ENCODE measurements at regions not wholly inside any gene's neighbourhood (a gene's known extent, or its start where the extent isn't known, plus 50 kb on each side); places are given as distances from the start of the nearest gene placed in this dataset.

DNA sequence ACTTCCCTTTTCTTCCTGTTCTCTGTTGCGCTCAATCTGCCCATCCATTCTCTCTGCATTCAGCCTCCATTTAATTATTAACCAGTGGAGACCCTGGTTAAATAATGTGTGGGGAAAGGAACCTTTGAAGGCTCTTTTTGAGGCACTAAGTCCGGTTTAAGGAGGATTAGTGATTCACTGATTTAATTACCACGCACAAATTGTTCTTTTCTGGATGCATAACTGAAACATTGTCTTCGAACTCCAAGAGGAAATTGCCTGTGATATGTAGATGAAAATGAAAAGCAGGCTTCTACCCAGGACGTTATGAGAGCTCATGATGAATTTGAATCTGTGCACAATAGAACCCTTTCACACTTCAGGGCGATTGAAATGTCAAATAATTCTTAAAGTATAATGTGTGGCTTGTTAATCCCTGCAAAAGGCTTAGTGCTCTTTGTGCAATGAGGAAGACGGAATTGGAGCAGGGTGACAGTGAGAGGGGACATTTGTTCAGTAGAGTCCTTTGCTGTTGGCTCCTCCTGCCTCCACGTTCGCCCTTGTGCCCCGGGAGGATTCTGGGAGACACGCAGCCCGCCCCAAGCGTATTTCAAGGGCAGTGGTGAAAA lies 51.1 kb upstream of the ZNF236 start:
- DNase-seq (ENCODE audit: low read depth, low spot score) = no peak

DNA sequence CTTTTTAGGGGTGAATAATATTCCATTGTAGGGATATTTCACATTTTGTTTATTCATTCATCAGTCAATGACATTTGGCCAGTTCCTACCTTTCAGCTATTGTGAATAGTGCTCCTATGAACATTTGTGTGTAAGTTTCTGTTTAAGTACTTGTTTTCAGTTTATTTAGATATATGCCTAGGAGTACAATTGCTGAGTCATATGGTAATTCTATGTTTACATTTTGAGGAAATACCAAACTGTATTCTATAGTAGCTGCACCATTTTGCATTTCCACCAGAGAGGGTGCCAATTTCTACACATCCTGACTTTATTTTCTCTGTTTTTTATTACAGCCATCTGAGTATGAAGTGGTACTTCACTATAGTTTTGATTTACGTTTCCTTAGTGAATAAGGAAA lies 54.4 kb upstream of the ZNF236 start:
- no peak for DNase-seq (ENCODE audit: low read depth, low spot score)

DNA sequence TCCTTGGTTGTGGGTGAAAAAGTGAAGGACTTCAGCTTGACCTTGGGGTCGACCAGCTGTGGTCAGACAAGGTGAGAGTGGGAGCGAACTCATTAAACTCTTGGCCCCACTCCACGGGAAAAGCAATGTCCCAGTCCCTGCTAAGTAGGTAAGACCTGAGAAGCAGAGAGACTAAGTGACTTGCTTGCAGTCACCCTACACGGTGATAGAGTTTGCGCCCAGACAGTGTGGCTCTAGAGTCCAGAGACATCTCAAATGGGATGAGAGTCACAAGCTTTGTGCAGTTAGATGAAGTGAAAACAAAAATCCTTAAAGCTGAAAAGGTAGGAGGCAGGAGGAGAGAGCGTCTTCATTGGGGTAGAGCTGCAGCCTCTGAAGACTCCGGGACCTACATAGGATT lies 55.9 kb upstream of the ZNF236 start:
- DNase-seq (ENCODE audit: low read depth, low spot score) = no peak

DNA sequence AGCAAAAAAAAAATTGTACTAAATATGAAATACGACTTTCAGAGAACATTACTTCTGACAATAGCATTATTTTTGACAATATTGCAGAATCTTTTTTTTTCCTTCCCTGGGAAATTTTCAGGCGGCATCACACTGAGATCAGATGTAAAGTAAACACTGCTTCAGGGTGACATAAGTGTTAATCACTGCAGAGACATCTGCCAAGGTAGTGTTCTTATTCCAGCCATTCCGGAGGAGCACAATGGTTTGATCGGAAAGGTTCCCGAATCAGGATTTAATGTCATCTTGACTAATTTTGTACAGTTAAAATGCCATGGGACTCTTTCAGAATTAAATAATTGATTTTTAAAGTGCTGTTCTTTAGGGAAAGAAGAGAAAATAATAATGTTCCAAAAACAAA lies 56.7 kb upstream of the ZNF236 start:
- DNase-seq (ENCODE audit: low read depth, low spot score) = no peak

DNA sequence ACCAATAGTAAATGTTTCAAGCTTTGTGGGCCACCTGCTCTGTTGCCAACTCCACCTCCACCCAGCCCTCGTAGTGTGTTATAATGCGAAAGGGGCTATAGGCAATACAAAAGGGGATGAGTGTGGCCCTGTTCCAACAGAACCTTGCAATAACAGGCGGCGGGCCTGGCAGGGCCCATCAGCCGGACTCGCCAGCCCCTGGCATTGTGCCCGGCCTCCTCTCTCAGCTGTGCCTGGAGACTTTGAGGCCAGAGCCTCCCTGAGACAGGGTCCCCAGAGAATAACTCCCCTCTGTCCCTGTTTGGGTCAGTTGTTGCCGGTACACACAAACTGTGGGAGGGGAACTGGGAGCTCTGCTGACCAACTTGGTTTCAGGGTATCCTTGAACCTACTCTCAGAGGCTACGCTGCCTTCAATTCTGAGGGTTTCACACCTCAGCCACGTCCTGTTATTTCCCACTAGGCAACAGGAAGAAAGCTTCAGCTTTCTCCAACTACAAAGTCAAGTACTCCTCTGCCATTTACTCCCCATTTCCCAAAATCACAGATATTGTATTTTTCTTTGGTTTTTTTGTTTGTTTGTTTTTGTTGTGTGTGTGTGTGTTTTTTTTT lies 58.0 kb upstream of the ZNF236 start:
- DNase-seq (ENCODE audit: low read depth, low spot score) = no peak

DNA sequence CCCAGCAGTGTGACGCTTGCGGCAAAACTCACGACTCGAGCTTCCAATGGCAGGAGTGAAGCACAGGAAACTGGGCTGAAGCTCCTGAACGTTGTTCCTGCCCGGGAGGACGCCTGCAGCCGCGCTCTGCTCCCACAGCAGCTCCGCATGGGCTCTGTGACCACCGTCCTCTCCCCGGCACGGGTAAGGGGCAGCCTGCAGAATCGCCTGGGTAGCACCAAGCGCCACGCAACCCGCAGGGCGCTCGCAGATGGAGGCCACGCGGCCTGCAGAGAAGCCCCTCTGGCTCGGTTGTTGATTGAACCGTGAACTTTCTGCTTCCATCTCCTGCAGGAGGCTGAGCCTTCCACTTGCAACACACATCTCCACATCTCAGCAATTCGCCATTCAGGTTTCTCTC lies 63.3 kb upstream of the ZNF236 start:
- DNase-seq (ENCODE audit: low read depth, low spot score) = no peak

DNA sequence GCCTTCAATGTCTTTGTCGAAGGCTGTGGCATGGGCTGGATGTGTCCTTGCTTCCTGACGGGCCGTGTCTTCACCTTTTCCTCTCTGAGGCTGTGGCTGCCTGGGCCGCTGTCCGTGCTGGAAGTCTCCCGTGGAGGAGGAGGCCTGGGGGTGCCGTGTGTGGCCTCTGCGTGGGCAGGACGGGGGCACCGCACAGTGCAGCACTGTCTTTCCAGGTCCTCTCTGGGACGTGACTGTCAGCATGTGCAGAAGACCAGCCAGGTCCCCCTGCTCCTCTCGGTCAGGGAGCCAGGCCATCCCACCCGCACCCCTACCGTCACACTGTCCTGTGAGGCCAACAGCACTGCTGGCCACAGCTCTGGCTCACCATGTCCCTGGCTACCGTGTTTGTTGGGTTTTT lies 64.4 kb upstream of the ZNF236 start:
- DNase-seq (ENCODE audit: low read depth, low spot score) = no peak

DNA sequence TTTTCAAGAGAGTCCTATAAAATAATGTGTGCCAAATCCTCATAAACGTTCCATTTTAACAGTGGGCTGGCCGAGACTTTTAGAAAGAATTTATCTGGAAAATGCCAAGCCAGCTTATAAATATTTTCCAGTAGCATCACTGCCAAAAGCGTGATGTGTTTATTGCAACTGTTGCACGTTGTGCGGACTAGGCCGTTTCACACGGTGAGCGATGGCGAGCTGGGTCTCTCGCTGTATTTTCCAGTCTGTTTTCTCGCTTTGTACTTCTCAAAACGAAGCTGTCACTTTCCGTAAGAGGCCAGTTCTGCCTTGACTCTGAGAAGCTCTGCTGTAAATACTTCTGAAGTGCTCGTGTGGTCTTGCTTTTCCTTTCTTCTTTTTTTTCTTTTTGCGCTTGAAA lies 65.0 kb upstream of the ZNF236 start:
- no peak for DNase-seq (ENCODE audit: low read depth, low spot score)

DNA sequence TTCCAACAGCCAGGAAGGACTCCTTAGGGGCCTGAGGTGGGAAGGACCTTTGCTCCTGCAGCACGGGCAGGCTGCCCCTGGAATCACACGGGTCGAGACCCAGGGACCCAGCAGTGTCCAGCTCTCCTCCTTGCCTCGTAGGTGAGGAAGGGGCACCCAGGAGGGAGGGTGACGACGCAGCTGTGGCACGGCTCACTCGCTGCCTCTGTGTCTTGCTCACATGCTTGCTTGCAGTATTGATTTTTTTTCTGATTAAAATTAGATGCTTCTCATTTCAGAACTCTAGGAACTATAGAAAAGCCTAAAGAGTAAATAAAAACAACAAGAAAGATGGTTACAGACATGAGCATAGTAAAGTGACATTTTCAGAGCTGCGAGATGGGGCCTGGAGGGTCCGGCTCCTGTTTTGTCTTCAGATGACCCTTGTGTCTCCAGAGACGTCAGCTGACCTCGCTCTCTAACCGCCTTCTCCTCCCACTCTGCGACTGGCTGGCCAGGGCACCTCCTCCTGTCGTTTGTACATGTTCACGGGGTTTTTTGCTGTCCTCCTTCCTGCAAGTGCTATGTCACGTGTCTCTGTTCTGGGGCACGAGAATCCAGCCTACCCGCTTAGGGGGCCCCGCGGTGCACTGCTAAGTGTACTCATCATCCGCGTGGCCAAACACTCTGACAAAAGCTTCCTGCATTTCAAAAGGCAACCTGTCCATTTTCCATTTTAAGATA lies 65.7 kb upstream of the ZNF236 start:
- no peak for DNase-seq (ENCODE audit: low read depth, low spot score)

DNA sequence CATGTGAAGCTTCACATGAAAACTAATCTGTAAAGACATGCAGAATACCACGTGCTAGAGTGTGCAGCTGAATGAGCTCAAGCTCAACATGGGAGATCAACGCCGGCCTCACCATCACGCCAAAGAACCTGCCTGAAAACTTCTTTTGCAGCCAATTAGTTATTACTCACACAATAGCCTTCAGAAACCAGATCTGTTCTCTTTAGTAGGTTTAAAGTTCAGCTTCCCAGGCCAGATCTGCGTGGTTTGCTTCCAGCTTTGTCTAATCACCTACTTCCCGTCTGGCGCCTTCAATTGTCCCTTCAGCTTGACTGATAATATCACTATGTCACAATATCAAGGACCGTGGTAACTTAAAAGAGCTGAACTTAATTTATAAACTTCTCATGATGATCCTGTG lies 68.0 kb upstream of the ZNF236 start:
- no peak for DNase-seq (ENCODE audit: low read depth, low spot score)

DNA sequence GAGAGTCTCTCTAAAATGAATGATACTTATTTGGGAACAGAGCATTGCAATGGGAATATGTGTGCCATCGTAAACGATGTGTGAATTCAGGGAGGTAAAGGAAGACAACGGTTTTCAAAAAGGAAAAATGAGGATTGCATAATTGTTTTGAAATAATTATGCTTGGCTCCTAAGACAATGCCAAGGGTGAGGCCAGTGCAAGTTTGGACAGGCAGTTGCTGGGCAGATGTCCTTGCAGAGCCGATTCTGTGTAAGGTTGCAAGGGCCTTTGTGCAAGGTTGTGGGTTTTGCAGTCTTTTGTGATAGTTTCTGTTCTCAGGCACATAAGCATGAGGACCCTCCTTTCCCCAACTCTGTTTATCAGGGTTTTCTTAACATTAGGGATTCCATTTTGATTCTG lies 70.0 kb upstream of the ZNF236 start:
- DNase-seq (ENCODE audit: low read depth, low spot score) = no peak

DNA sequence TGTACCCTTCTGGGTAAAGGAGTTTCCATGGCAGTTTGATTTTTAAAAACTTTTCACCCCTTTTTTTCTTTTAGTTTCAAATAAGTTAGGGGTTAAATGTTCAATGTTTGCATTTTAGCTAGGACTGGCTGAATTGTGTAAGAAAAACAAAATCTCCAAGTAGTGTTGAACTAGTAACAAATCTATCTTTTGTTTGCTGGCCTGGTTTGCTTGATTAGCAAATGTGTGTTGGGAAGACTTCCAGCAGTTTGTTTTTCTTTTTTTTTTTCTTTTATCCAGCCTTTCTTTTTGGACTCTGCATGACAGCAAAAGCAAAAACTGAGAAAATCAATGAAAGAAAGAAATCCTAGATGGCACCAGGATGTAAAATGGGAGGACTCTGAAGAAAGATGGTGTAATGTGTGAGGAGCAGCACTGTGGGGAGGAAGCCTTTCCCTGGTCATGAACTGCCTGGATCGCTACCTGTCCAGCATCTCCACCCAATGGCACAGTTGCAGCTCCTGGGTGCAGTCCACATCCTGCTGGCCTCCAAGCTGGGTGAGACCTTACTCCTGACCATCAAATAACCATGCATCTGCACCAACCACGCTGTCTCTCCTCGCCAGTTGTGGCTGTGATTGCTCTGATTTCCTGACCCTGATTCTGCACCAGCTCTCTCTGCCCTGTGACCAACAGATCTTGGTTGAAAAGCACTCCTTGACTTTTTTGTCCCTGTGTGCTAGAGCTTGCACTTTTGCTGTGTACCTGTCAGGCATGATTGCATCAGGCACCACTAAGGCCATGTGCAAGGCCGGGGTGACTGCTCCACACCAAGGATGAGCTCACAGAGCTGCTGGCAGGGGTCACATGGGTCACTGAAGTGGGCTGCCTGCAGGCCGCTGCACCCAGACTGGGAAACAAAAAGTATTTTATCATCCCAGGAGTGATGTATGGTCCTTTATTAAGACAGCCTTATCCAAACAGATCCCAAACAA lies 71.2 kb upstream of the ZNF236 start:
- no peak for DNase-seq (ENCODE audit: low read depth, low spot score)

DNA sequence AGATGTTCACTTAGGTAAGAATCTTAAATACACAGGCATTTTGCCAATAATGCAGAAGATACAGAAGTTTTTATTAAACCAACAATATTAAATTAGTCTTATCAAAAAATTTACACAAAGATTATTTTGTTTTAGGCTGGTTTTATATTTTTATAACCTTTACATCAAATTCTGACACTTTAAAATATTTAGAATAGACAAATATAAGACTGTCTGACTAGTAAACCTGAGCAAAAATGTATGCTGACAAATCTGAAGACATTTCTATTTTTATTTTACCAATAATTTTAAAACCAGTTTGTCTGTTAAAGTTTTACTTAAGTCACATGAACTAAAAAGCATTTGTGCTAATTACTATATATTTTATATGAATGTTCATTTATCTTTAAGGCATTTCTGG lies 72.1 kb upstream of the ZNF236 start:
- DNase-seq (ENCODE audit: low read depth, low spot score) = no peak

DNA sequence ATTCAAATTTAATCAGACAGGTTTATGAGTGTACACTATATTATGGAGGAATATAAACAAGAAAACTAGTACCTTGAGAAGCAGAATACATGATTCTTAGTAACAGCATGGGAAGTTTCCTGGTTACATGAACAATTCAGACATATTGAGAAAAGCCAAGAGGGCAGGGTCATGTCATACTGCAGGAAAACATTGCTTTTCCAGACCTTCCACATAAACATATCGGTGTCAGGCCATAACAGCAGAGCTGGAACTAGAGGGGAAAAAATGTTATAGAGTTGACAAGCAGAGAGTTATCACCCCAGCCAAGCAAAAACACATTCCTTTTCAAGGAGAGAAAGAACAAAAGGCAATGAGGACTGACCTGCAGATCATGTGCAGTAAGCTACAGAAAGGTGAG lies 74.7 kb upstream of the ZNF236 start:
- DNase-seq (ENCODE audit: low read depth, low spot score) = no peak

DNA sequence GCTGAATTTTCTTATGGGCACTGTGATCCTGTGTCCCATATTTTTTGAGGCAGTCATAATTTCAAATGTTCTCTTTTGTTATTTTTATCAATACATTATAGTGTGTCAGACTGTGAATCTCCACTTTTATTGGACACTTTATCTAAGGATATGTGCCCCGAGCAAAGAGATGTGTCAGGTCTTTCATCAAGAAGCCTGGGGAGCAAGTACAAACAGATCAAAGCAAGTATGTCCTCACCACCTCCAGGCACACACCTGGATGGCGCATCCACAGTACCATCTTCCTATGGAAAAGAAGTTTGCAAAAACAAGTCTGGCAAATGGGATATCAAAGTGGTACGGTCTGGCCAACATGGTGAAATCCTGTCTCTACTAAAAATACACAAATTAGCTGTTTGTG lies 81.0 kb upstream of the ZNF236 start:
- DNase-seq (ENCODE audit: low read depth, low spot score) = no peak

DNA sequence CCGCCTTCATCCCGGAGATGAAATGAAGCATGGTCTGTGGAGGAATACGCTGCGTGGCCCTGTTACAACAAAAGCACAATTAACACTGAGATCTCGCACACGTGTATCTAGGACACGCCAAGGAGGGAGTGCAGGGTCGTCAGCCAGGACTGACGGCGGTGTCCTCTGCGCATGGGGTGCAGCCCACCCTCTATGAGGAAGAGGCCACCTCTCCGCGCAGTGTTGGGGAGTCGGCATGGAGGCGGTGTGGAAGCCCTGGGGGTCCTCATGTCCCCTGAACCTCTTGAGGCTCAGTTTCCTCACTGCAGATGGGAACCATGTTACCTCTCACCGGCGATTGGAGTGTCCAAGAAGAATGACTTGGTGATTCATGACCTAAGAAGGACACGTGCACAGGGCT lies 86.0 kb upstream of the ZNF236 start:
- DNase-seq (ENCODE audit: low read depth, low spot score) = no peak

DNA sequence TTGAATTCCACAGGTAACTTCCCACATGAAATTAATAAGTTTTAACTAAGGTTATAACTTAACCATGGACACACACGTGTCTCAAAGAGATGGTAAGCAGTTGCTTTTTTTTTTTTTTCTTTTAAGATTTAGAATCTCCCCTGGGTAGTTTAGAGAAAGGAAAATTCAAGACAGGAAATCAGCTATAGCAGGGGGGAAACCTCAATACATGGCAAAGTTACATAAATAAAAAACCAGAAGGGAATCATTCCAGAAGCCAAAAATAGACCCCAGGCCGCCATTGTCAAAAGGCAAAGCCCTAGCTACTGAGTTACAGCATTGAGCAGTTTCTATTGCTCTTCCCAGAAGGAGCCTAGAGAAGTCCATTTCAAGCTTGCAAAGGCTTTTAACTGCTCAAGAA lies 91.5 kb upstream of the ZNF236 start:
- DNase-seq (ENCODE audit: low read depth, low spot score) = no peak

DNA sequence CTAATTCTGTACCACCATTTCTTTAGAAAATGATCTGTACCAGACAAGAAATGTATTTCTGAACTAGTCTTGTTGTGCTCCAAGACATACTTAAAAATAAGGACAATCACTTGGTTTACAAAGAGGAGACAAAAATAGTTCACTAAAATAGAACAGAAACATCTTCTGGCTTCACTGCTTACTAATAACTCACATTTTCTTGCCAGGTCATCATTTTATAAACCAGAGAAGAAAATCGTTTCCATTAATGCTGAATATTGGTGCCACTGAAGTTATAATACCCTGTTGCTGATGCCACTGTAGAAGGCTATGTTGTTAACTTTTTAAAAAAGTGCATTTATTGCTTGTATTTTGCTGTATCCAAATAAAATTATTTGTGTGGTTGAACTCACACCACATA lies 94.8 kb upstream of the ZNF236 start:
- DNase-seq (ENCODE audit: low read depth, low spot score) = no peak

DNA sequence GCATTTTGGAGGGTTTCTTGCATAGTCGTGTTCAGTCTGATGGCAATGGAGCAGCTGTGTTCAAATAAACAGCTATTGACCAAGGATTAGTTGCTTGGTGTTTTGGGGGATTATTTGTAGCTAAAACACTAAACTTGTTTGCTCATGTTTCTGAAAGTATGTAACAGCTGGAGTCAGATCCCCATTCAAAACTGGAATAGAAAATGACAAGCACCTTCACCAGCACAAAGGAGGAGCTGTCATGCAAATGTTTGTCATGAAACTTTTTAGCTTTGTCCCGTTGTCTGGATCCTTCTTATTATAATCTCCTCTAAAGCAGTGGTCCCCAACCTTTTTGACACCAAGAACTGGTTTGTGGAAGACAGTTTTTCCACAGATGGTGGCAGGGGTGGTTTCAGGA lies 96.9 kb upstream of the ZNF236 start:
- no peak for DNase-seq (ENCODE audit: low read depth, low spot score)

DNA sequence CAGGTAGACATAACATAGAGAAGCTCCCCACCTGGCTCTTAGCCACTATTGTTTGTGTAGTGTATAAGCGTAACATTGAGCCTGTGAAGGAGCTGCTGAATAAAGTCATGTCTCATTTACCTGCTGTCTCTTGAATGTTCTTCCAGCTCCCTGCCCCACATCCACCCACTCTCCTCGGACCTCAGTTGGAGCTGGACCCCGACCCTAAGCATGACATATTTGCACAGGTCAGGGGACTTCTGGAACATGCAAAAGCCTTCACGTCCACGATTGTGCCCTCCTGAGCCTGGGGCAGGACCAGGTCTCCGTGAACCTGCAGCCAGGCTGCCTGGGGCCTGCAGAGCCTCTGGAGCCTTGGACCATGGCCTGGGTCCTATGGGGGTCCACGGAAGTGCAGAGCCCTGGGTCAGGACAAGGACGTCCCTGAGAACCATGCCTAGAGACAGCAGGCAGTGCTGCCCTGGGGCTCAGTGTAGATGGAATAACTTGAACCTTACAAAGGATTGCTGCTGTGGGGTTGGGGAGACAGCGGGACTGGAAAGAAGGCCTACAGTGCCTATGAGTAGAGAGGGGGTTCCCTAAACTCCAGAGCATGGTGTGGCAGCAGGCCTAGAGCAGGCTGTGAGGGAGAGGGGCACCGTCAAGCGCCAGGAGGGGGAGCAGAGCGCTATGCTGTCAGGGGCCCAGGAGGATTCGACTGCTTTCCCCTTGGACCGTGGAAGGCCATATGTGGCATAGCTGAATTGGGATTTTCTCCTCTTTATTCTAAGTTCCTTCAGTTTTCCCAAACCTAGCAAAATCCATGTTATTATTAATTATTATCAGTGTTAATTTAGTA lies 99.9 kb upstream of the ZNF236 start:
- no peak for DNase-seq (ENCODE audit: low read depth, low spot score)
